GM23338 (cell line): ENCODE measurements at regions not wholly inside any gene's neighbourhood (a gene's known extent, or its start where the extent isn't known, plus 50 kb on each side); places are given as distances from the start of the nearest gene placed in this dataset.

ENCODE experiments used
- ATAC-seq: fragments of 200-7000 bp; cut with Tn5 transposase; 3 replicates; pipeline ENCODE4 v1.9.1; 2020
- DNase-seq: peaks from one replicate; pipeline ENCODE4 v3.0.0-alpha.2; 2015; ENCODE audit warnings: low spot score
- H2AFZ ChIP-seq: fragments of 200-600 bp; sonication (generic); 2 replicates; pipeline ENCODE4 v1.8.0; 2016; ENCODE audit warnings: antibody characterized with exemption, mild to moderate bottlenecking, moderate library complexity
- H3F3A ChIP-seq: fragments of 200-600 bp; sonication (generic); replicated peaks from 2 replicates; pipeline ENCODE4 v1.8.0; 2017; ENCODE audit warnings: antibody characterized with exemption, mixed run types, low read depth
- H3K27ac ChIP-seq: fragments of 200-600 bp; sonication (generic); 2 replicates; pipeline ENCODE4 v1.6.1; 2016; ENCODE audit warnings: low read depth
- H3K27me3 ChIP-seq: fragments of 200-600 bp; sonication (generic); 2 replicates; pipeline ENCODE4 v1.8.0; 2016; ENCODE audit warnings: mild to moderate bottlenecking, mixed run types, moderate library complexity; ENCODE audit not compliant: insufficient read depth
- H3K36me3 ChIP-seq: fragments of 200-600 bp; sonication (generic); 2 replicates; pipeline ENCODE4 v1.8.0; 2016; ENCODE audit warnings: mild to moderate bottlenecking; ENCODE audit not compliant: insufficient read depth
- H3K4me1 ChIP-seq: fragments of 200-600 bp; sonication (generic); 2 replicates; pipeline ENCODE4 v1.8.0; 2016; ENCODE audit warnings: mild to moderate bottlenecking, moderate library complexity; ENCODE audit not compliant: insufficient read depth
- H3K4me2 ChIP-seq: fragments of 200-600 bp; sonication (generic); 2 replicates; pipeline ENCODE4 v1.7.1; 2017; ENCODE audit warnings: mixed run types
- H3K4me3 ChIP-seq: fragments of 200-600 bp; sonication (generic); 2 replicates; pipeline ENCODE4 v1.6.1; 2016; ENCODE audit warnings: mixed run types
- H3K79me2 ChIP-seq: fragments of 200-600 bp; sonication (generic); replicated peaks from 2 replicates; pipeline ENCODE4 v1.8.0; 2017; ENCODE audit warnings: mild to moderate bottlenecking; ENCODE audit not compliant: insufficient read depth
- H3K9me2 ChIP-seq: fragments of 200-600 bp; sonication (generic); 2 replicates; pipeline ENCODE4 v1.8.0; 2017; ENCODE audit not compliant: insufficient read depth
- H4K20me1 ChIP-seq: fragments of 200-600 bp; sonication (generic); replicated peaks from 2 replicates; pipeline ENCODE4 v1.8.0; 2017; ENCODE audit warnings: mild to moderate bottlenecking; ENCODE audit not compliant: insufficient read depth
- H3K27ac Mint-ChIP-seq: 2 replicates; pipeline ENCODE4 v1.8.0; 2020; ENCODE audit warnings: inconsistent platforms, mild to moderate bottlenecking, moderate library complexity, mixed read lengths
- H3K27me3 Mint-ChIP-seq: 3 replicates; pipeline ENCODE4 v1.8.0; 2022; ENCODE audit warnings: low read depth, mild to moderate bottlenecking, moderate library complexity, mixed read lengths, inconsistent platforms; ENCODE audit not compliant: insufficient read depth, poor library complexity
- H3K36me3 Mint-ChIP-seq: 3 replicates; pipeline ENCODE4 v1.8.0; 2021; ENCODE audit warnings: low read depth, mild to moderate bottlenecking, inconsistent platforms, moderate library complexity, mixed read lengths
- H3K4me1 Mint-ChIP-seq: 3 replicates; pipeline ENCODE4 v1.8.0; 2020; ENCODE audit warnings: mild to moderate bottlenecking, inconsistent platforms, mixed read lengths
- H3K4me3 Mint-ChIP-seq: 3 replicates; pipeline ENCODE4 v1.8.0; 2021; ENCODE audit warnings: moderate library complexity, mild to moderate bottlenecking, inconsistent platforms, mixed read lengths
- H3K9me3 Mint-ChIP-seq: 3 replicates; pipeline ENCODE4 v1.8.0; 2020; ENCODE audit warnings: moderate library complexity, mild to moderate bottlenecking, inconsistent platforms, mixed read lengths
- CREB1 ChIP-seq: fragments of 250-450 bp; sonication (Bioruptor Pico); IDR thresholded peaks from 2 replicates; pipeline ENCODE4 v1.5.0; 2020; ENCODE audit warnings: low read depth, mild to moderate bottlenecking, moderate library complexity
- EZH2 ChIP-seq: fragments of 200-600 bp; sonication (generic); IDR thresholded peaks from one replicate; pipeline ENCODE4 v1.8.0; 2017; ENCODE audit warnings: antibody characterized with exemption, mild to moderate bottlenecking, low read depth; ENCODE audit not compliant: unreplicated experiment
- EZH2phosphoT487 ChIP-seq: fragments of 200-600 bp; sonication (generic); IDR thresholded peaks from one replicate; pipeline ENCODE4 v1.8.1; 2018; ENCODE audit warnings: antibody characterized with exemption; ENCODE audit not compliant: unreplicated experiment
- JUNB ChIP-seq: IDR thresholded peaks from one replicate; pipeline ENCODE4 v1.6.1; 2016; ENCODE audit warnings: antibody characterized with exemption; ENCODE audit not compliant: unreplicated experiment
- POLR2AphosphoS5 ChIP-seq: IDR thresholded peaks from 2 replicates; pipeline ENCODE4 v1.6.1; 2016; ENCODE audit warnings: antibody characterized with exemption, low read depth
- TF ChIP-seq, protein P1 (sequence below): IDR thresholded peaks from one replicate; pipeline ENCODE4 v1.6.1; 2018; ENCODE audit warnings: antibody characterized with exemption; ENCODE audit not compliant: unreplicated experiment
- TF ChIP-seq, protein P2 (sequence below): fragments of 250-450 bp; sonication (Bioruptor Pico); IDR thresholded peaks from 2 replicates; pipeline ENCODE4 v1.5.0; 2020; ENCODE audit warnings: mild to moderate bottlenecking, moderate library complexity

DNA sequence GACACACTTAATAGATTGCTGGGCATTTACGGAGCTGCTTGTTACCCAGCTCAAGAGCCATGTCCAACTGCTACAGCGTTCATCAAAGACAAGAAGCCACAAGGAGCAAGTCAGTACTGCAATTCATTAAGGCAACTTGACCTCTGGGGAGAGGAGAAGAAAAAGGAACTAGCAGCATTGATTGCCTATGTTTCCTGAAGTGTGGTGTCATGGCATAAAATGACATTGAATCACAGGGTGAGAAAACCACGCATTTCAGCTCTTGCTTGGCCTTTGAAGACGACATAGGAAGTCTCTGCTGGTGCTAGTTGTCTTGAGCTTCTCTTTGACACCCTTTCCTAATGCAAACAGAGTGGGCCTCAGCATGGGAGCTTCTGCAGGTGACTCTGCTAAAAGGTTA lies 139.1 kb downstream of the CDH26 start:
- no peak overlapping the region for H3K4me3 ChIP-seq

More for the DNA sequence above, 139.1 kb downstream of the CDH26 start:
- no peaks in the 10 kb centered on the region for H4K20me1 ChIP-seq
- no peaks in the 10 kb centered on the region for H3K9me2 ChIP-seq
- Mint-ChIP-seq H3K4me3 (no peak overlapping the region), H3K9me3 (peaks cover 43% of the 10 kb centered on the region), H3K27ac (no peak overlapping the region), H3K27me3 (peaks cover 11% of the 10 kb centered on the region), H3K4me1 (peaks cover 6% of the 10 kb centered on the region; the same call in 2 of the 3 replicates), H3K36me3 (peaks cover 5% of the 10 kb centered on the region; the same call in 2 of the 3 replicates)
- no peak overlapping the region for H3K4me2 ChIP-seq
- no peak overlapping the region for H2AFZ ChIP-seq
- no peaks in the 10 kb centered on the region for H3F3A ChIP-seq
- no peaks in the 10 kb centered on the region for H3K36me3 ChIP-seq
- DNase-seq (no peak), ATAC-seq (no peak)
- TF ChIP-seq EZH2 (no peak), JUNB (no peak), POLR2AphosphoS5 (no peak), CREB1 (CRISPR knock-in tag) (no peak), EZH2phosphoT487 (no peak)
- TF ChIP-seq, protein P1, sequence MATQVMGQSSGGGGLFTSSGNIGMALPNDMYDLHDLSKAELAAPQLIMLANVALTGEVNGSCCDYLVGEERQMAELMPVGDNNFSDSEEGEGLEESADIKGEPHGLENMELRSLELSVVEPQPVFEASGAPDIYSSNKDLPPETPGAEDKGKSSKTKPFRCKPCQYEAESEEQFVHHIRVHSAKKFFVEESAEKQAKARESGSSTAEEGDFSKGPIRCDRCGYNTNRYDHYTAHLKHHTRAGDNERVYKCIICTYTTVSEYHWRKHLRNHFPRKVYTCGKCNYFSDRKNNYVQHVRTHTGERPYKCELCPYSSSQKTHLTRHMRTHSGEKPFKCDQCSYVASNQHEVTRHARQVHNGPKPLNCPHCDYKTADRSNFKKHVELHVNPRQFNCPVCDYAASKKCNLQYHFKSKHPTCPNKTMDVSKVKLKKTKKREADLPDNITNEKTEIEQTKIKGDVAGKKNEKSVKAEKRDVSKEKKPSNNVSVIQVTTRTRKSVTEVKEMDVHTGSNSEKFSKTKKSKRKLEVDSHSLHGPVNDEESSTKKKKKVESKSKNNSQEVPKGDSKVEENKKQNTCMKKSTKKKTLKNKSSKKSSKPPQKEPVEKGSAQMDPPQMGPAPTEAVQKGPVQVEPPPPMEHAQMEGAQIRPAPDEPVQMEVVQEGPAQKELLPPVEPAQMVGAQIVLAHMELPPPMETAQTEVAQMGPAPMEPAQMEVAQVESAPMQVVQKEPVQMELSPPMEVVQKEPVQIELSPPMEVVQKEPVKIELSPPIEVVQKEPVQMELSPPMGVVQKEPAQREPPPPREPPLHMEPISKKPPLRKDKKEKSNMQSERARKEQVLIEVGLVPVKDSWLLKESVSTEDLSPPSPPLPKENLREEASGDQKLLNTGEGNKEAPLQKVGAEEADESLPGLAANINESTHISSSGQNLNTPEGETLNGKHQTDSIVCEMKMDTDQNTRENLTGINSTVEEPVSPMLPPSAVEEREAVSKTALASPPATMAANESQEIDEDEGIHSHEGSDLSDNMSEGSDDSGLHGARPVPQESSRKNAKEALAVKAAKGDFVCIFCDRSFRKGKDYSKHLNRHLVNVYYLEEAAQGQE = no peak
- TF ChIP-seq, protein P2, sequence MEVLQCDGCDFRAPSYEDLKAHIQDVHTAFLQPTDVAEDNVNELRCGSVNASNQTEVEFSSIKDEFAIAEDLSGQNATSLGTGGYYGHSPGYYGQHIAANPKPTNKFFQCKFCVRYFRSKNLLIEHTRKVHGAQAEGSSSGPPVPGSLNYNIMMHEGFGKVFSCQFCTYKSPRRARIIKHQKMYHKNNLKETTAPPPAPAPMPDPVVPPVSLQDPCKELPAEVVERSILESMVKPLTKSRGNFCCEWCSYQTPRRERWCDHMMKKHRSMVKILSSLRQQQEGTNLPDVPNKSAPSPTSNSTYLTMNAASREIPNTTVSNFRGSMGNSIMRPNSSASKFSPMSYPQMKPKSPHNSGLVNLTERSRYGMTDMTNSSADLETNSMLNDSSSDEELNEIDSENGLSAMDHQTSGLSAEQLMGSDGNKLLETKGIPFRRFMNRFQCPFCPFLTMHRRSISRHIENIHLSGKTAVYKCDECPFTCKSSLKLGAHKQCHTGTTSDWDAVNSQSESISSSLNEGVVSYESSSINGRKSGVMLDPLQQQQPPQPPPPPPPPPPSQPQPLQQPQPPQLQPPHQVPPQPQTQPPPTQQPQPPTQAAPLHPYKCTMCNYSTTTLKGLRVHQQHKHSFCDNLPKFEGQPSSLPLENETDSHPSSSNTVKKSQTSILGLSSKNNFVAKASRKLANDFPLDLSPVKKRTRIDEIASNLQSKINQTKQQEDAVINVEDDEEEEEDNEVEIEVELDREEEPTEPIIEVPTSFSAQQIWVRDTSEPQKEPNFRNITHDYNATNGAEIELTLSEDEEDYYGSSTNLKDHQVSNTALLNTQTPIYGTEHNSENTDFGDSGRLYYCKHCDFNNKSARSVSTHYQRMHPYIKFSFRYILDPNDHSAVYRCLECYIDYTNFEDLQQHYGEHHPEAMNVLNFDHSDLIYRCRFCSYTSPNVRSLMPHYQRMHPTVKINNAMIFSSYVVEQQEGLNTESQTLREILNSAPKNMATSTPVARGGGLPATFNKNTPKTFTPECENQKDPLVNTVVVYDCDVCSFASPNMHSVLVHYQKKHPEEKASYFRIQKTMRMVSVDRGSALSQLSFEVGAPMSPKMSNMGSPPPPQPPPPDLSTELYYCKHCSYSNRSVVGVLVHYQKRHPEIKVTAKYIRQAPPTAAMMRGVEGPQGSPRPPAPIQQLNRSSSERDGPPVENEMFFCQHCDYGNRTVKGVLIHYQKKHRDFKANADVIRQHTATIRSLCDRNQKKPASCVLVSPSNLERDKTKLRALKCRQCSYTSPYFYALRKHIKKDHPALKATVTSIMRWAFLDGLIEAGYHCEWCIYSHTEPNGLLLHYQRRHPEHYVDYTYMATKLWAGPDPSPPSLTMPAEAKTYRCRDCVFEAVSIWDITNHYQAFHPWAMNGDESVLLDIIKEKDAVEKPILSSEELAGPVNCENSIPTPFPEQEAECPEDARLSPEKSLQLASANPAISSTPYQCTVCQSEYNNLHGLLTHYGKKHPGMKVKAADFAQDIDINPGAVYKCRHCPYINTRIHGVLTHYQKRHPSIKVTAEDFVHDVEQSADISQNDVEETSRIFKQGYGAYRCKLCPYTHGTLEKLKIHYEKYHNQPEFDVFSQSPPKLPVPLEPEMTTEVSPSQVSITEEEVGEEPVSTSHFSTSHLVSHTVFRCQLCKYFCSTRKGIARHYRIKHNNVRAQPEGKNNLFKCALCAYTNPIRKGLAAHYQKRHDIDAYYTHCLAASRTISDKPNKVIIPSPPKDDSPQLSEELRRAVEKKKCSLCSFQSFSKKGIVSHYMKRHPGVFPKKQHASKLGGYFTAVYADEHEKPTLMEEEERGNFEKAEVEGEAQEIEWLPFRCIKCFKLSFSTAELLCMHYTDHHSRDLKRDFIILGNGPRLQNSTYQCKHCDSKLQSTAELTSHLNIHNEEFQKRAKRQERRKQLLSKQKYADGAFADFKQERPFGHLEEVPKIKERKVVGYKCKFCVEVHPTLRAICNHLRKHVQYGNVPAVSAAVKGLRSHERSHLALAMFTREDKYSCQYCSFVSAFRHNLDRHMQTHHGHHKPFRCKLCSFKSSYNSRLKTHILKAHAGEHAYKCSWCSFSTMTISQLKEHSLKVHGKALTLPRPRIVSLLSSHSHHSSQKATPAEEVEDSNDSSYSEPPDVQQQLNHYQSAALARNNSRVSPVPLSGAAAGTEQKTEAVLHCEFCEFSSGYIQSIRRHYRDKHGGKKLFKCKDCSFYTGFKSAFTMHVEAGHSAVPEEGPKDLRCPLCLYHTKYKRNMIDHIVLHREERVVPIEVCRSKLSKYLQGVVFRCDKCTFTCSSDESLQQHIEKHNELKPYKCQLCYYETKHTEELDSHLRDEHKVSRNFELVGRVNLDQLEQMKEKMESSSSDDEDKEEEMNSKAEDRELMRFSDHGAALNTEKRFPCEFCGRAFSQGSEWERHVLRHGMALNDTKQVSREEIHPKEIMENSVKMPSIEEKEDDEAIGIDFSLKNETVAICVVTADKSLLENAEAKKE (CRISPR knock-in tag) = no peak
- no peaks in the 10 kb centered on the region for H3K4me1 ChIP-seq
- H3K27ac ChIP-seq = no peak overlapping the region
- no peaks in the 10 kb centered on the region for H3K79me2 ChIP-seq
- H3K27me3 ChIP-seq = no peaks in the 10 kb centered on the region
